ENCODE measurements at regions not wholly inside any gene's neighbourhood (a gene's known extent, or its start where the extent isn't known, plus 50 kb on each side); places are given as distances from the start of the nearest gene placed in this dataset.

DNA sequence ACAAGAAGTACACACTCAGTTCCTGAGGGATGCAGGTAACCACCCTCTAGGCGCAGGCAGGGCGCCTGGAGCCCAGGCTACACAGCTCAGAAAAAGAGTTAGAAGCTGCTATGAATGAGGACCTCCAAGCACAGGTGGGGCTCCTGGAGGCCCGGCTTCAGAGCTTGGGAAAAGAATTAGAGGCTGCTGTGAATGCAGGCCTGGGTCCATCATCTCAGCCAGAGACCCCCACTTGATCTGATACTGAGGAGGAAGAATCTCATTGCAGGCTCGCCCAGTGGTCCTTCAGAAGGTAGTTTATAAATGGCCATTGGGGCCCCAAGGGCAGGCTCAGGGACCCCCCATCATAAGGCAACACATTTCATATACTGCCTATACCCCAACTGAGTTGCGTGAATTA is 556.4 kb downstream of the SLC6A15 start:
- H3K4me3 Mint-ChIP-seq (ENCODE audit: low read depth, unreplicated experiment): no peak overlapping the region
- CTCF ChIA-PET: no interaction called here
- no TSS peak for BruUV-seq (replicated peaks)
- H3K9me3 Mint-ChIP-seq (ENCODE audit: low read depth, unreplicated experiment): no peaks in the 10 kb centered on the region
- H3K36me3 Mint-ChIP-seq (ENCODE audit: insufficient read depth, unreplicated experiment): no peaks in the 10 kb centered on the region
- H3K4me1 Mint-ChIP-seq (ENCODE audit: low read depth, unreplicated experiment): no peaks in the 10 kb centered on the region
- no peak for DNase-seq
- intact Hi-C loops (cut with micrococcal nuclease; ENCODE audit: unreplicated experiment): no loop called here
- TF ChIP-seq, protein P1, sequence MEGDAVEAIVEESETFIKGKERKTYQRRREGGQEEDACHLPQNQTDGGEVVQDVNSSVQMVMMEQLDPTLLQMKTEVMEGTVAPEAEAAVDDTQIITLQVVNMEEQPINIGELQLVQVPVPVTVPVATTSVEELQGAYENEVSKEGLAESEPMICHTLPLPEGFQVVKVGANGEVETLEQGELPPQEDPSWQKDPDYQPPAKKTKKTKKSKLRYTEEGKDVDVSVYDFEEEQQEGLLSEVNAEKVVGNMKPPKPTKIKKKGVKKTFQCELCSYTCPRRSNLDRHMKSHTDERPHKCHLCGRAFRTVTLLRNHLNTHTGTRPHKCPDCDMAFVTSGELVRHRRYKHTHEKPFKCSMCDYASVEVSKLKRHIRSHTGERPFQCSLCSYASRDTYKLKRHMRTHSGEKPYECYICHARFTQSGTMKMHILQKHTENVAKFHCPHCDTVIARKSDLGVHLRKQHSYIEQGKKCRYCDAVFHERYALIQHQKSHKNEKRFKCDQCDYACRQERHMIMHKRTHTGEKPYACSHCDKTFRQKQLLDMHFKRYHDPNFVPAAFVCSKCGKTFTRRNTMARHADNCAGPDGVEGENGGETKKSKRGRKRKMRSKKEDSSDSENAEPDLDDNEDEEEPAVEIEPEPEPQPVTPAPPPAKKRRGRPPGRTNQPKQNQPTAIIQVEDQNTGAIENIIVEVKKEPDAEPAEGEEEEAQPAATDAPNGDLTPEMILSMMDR (IDR thresholded peaks at IDR 0.05; ENCODE audit: unreplicated experiment): no peak
- no peaks in the 10 kb centered on the region for H3K27me3 Mint-ChIP-seq (ENCODE audit: unreplicated experiment)
- no peak overlapping the region for H3K27ac Mint-ChIP-seq (ENCODE audit: unreplicated experiment)

GRCh38 chr12:84355561-84355960 is 557.0 kb downstream of the SLC6A15 start:
- Mint-ChIP-seq H3K27me3 (ENCODE audit: unreplicated experiment) (no peaks in the 10 kb centered on the region), H3K9me3 (ENCODE audit: low read depth, unreplicated experiment) (peaks cover 3% of the 10 kb centered on the region), H3K27ac (ENCODE audit: unreplicated experiment) (no peak overlapping the region), H3K4me1 (ENCODE audit: low read depth, unreplicated experiment) (no peaks in the 10 kb centered on the region), H3K4me3 (ENCODE audit: low read depth, unreplicated experiment) (no peak overlapping the region), H3K36me3 (ENCODE audit: insufficient read depth, unreplicated experiment) (no peaks in the 10 kb centered on the region)
- DNase-seq: no peak
- intact Hi-C loops (cut with micrococcal nuclease; ENCODE audit: unreplicated experiment): no loop called here
- TF ChIP-seq, protein P1 (IDR thresholded peaks at IDR 0.05; ENCODE audit: unreplicated experiment): no peak
- BruUV-seq (replicated peaks): no TSS peak
- CTCF ChIA-PET: no interaction called here

DNA sequence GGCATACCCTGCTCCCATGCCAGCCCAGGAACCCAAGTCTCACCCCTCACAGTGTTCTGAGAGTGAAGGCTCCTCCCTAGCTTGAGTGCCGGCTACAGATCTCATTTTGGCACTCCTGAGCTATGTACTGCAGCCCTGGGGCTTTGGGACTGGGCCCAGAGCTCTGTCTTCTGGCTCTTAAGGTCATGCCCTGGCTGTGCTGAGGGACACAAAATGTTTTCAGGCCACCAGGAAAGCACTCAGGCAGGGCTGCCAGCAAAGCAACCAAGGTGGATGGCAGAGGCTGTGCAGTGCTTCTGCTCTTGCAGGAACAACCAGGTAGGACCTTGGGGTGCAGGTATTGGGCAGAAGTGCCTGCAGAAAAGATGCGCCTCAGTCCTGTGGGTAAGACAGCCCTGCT is 564.0 kb downstream of the SLC6A15 start:
- intact Hi-C loops (cut with micrococcal nuclease; ENCODE audit: unreplicated experiment): no loop called here
- CTCF ChIA-PET: no interaction called here
- no peaks in the 10 kb centered on the region for H3K27me3 Mint-ChIP-seq (ENCODE audit: unreplicated experiment)
- H3K4me3 Mint-ChIP-seq (ENCODE audit: low read depth, unreplicated experiment): no peak overlapping the region
- DNase-seq: no peak
- TF ChIP-seq, protein P1 (IDR thresholded peaks at IDR 0.05; ENCODE audit: unreplicated experiment): no peak
- H3K9me3 Mint-ChIP-seq (ENCODE audit: low read depth, unreplicated experiment): peaks cover 6% of the 10 kb centered on the region
- H3K27ac Mint-ChIP-seq (ENCODE audit: unreplicated experiment): no peak overlapping the region
- BruUV-seq (replicated peaks): no TSS peak
- no peaks in the 10 kb centered on the region for H3K36me3 Mint-ChIP-seq (ENCODE audit: insufficient read depth, unreplicated experiment)
- H3K4me1 Mint-ChIP-seq (ENCODE audit: low read depth, unreplicated experiment): no peaks in the 10 kb centered on the region

GRCh38 chr12:84341467-84342193 is 571.0 kb downstream of the SLC6A15 start:
- H3K27me3 Mint-ChIP-seq (ENCODE audit: unreplicated experiment): no peaks in the 10 kb centered on the region
- TF ChIP-seq, protein P1 (IDR thresholded peaks at IDR 0.05; ENCODE audit: unreplicated experiment): no peak
- H3K4me1 Mint-ChIP-seq (ENCODE audit: low read depth, unreplicated experiment): no peaks in the 10 kb centered on the region
- DNase-seq: no peak
- no peaks in the 10 kb centered on the region for H3K36me3 Mint-ChIP-seq (ENCODE audit: insufficient read depth, unreplicated experiment)
- no peak overlapping the region for H3K27ac Mint-ChIP-seq (ENCODE audit: unreplicated experiment)
- intact Hi-C loops (cut with micrococcal nuclease; ENCODE audit: unreplicated experiment): no loop called here
- no TSS peak for BruUV-seq (replicated peaks)
- CTCF ChIA-PET: no interaction called here
- peaks cover 3% of the 10 kb centered on the region for H3K9me3 Mint-ChIP-seq (ENCODE audit: low read depth, unreplicated experiment)
- H3K4me3 Mint-ChIP-seq (ENCODE audit: low read depth, unreplicated experiment): no peak overlapping the region
